B cell (primary cell): ENCODE measurements at regions not wholly inside any gene's neighbourhood (a gene's known extent, or its start where the extent isn't known, plus 50 kb on each side); places are given as distances from the start of the nearest gene placed in this dataset.

ENCODE experiments used
- ATAC-seq: fragments of 200-7000 bp; cut with Tn5 transposase; one replicate; pipeline ENCODE4 v1.10.0; 2021; ENCODE audit warnings: low read depth, mild to moderate bottlenecking, moderate number of reproducible peaks, moderate library complexity
- CTCF ChIA-PET: fragments of 350-600 bp; sonication (Branson Sonifier 250); formaldehyde crosslinking; loops from one replicate; lab custom pipeline; 2021; ENCODE audit warnings: antibody characterized with exemption, inconsistent platforms; lab: Charles Lee
- POLR2A ChIA-PET: fragments of 350-600 bp; sonication (Branson Sonifier 250); formaldehyde crosslinking; loops from one replicate; lab custom pipeline; 2021; ENCODE audit warnings: antibody characterized with exemption; lab: Charles Lee
- DNase-seq: peaks from one replicate; pipeline ENCODE4 v3.0.0; 2013
- H2AFZ ChIP-seq: 2 replicates; pipeline ENCODE4 v1.6.1; 2012; ENCODE audit warnings: mild to moderate bottlenecking, low read depth, low read length; ENCODE audit not compliant: insufficient read depth, poor library complexity, severe bottlenecking
- H3K27ac ChIP-seq, 2 donors: 1 replicate in 1 of 2; 2 replicates in 1 of 2; pipeline ENCODE4 v1.5.1; 2012 to 2013; ENCODE audit warnings: low read length in 2 of 2, mild to moderate bottlenecking in 2 of 2, moderate library complexity in 1 of 2
- H3K27me3 ChIP-seq, 4 experiments: fragments of 200-600 bp in 1 of 4; sonication (generic) in 1 of 4; replicated peaks in 1 of 4; 1 replicate in 2 of 4; 2 replicates in 2 of 4; pipeline versions ENCODE4 v1.6.1 to v1.7.0; 2013 to 2016; ENCODE audit warnings: low read length in 3 of 4, mild to moderate bottlenecking in 2 of 4, mixed read lengths in 1 of 4, moderate library complexity in 1 of 4; ENCODE audit not compliant: insufficient read depth in 4 of 4, control insufficient read depth in 3 of 4; ENCODE audit errors: control extremely low read depth in 1 of 4
- H3K36me3 ChIP-seq, 2 experiments: replicated peaks in 1 of 2; 1 replicate in 1 of 2; 2 replicates in 1 of 2; pipeline versions ENCODE4 v1.6.1 to v1.7.1; 2013; ENCODE audit warnings: low read length in 1 of 2; ENCODE audit not compliant: insufficient read depth in 2 of 2, control insufficient read depth in 1 of 2; ENCODE audit errors: control extremely low read depth in 1 of 2, extremely low read depth in 1 of 2
- H3K4me1 ChIP-seq, 2 donors: fragments of 200-600 bp in 1 of 2; sonication (generic) in 1 of 2; 1 replicate in 1 of 2; 2 replicates in 1 of 2; pipeline versions ENCODE4 v1.5.1 to v1.6.1; 2013 to 2017; ENCODE audit warnings: low read length in 2 of 2; ENCODE audit not compliant: control insufficient read depth in 2 of 2, insufficient read depth in 2 of 2
- H3K4me2 ChIP-seq: replicated peaks from 2 replicates; pipeline ENCODE3; 2012; ENCODE audit warnings: mild to moderate bottlenecking, low read depth, low read length; ENCODE audit not compliant: poor library complexity, severe bottlenecking
- H3K4me3 ChIP-seq, 5 experiments: fragments of 200-600 bp in 1 of 5; sonication (generic) in 1 of 5; 1 replicate in 3 of 5; 2 replicates in 2 of 5; pipeline versions ENCODE4 v1.5.1 to v1.7.0; 2011 to 2016; ENCODE audit warnings: low read length in 4 of 5, mild to moderate bottlenecking in 4 of 5, low read depth in 2 of 5, control low read depth in 1 of 5, moderate library complexity in 1 of 5; ENCODE audit not compliant: insufficient read depth in 1 of 5; ENCODE audit errors: control extremely low read depth in 1 of 5, extremely low read depth in 1 of 5
- H3K79me2 ChIP-seq: fragments of 200-600 bp; sonication (generic); one replicate; pipeline ENCODE4 v1.6.0; 2016; ENCODE audit warnings: low read length; ENCODE audit not compliant: control insufficient read depth, insufficient read depth
- H3K9ac ChIP-seq: fragments of 200-600 bp; sonication (generic); 2 replicates; pipeline ENCODE4 v1.6.1; 2017; ENCODE audit warnings: mild to moderate bottlenecking, low read length, moderate library complexity
- H3K9me3 ChIP-seq, 3 donors: one replicate each; pipeline versions ENCODE4 v1.6.1 to v1.7.1; 2013; ENCODE audit warnings: low read length in 2 of 3; ENCODE audit not compliant: control insufficient read depth in 2 of 3, insufficient read depth in 1 of 3; ENCODE audit errors: control extremely low read depth in 1 of 3
- H4K20me1 ChIP-seq: 2 replicates; pipeline ENCODE4 v1.6.0; 2012; ENCODE audit warnings: mild to moderate bottlenecking, low read length; ENCODE audit not compliant: insufficient read depth, control insufficient read depth, poor library complexity, severe bottlenecking
- H3K27ac Mint-ChIP-seq: one replicate; pipeline ENCODE4 v1.8.0; 2021; ENCODE audit warnings: mixed read lengths
- H3K27me3 Mint-ChIP-seq: one replicate; pipeline ENCODE4 v1.8.0; 2021; ENCODE audit warnings: mixed read lengths
- H3K4me1 Mint-ChIP-seq: one replicate; pipeline ENCODE4 v1.8.0; 2021; ENCODE audit warnings: mixed read lengths
- H3K4me3 Mint-ChIP-seq: one replicate; pipeline ENCODE4 v1.8.0; 2021; ENCODE audit warnings: mixed read lengths
- H3K9me3 Mint-ChIP-seq: one replicate; pipeline ENCODE4 v1.8.0; 2022; ENCODE audit warnings: mixed read lengths; ENCODE audit not compliant: insufficient read depth
- CTCF ChIP-seq: fragments of 200-600 bp; IDR thresholded peaks from one replicate; pipeline ENCODE4 v1.8.0; 2022; ENCODE audit warnings: antibody characterized with exemption, mild to moderate bottlenecking
- EZH2 ChIP-seq: IDR thresholded peaks from 2 replicates; pipeline ENCODE4 v1.6.1; 2012; ENCODE audit warnings: borderline replicate concordance, low read depth, mild to moderate bottlenecking, moderate library complexity, low read length; ENCODE audit not compliant: insufficient read depth, poor library complexity, severe bottlenecking
- WGBS: methylation state at CpG from one replicate; pipeline ENCODE4 v1.1.5; 2013; ENCODE audit warnings: missing lambda C conversion rate; ENCODE audit not compliant: insufficient coverage; 5-methylcytosine and 5-hydroxymethylcytosine counted together
- intact Hi-C: fragments of 100-400 bp; cut with micrococcal nuclease; formaldehyde crosslinking; loops from one replicate; pipeline ENCODE4 v1.10.0; 2022

- no peak overlapping the region for H3K27ac ChIP-seq
- H3K27me3 Mint-ChIP-seq: no peaks in the 10 kb centered on the region
- no peaks in the 10 kb centered on the region for H3K36me3 ChIP-seq
- no peaks in the 10 kb centered on the region for H3K4me1 ChIP-seq
- ChIA-PET CTCF (no interaction called here), POLR2A (no interaction called here)
- no peak for TF ChIP-seq CTCF
- ATAC-seq: no peak
- DNase-seq: no peak
- no peaks in the 10 kb centered on the region for H4K20me1 ChIP-seq
- H3K9me3 ChIP-seq: no peaks in the 10 kb centered on the region
- H3K9me3 Mint-ChIP-seq: no peaks in the 10 kb centered on the region
- no peaks in the 10 kb centered on the region for H3K27me3 ChIP-seq
- no peaks in the 10 kb centered on the region for H3K4me1 Mint-ChIP-seq
- no peak overlapping the region for H3K4me3 Mint-ChIP-seq
- no peak overlapping the region for H2AFZ ChIP-seq
- H3K79me2 ChIP-seq: no peaks in the 10 kb centered on the region
- no peak overlapping the region for H3K4me2 ChIP-seq
- intact Hi-C loops: no loop called here
- 73% methylated on average over 1 of the region's 5 CpGs for WGBS
- no peak overlapping the region for H3K27ac Mint-ChIP-seq
- H3K9ac ChIP-seq: no peak overlapping the region
- H3K4me3 ChIP-seq: no peak overlapping the region
These were observed 87.5 kb upstream of the SLC35G4 start for GRCh38 chr18:11521853-11522252.

- no peak overlapping the region for H3K4me2 ChIP-seq
- no peak overlapping the region for H2AFZ ChIP-seq
- H3K27me3 Mint-ChIP-seq: no peaks in the 10 kb centered on the region
- no peak overlapping the region for H3K27ac Mint-ChIP-seq
- H3K4me1 Mint-ChIP-seq: no peaks in the 10 kb centered on the region
- TF ChIP-seq EZH2 (no peak), CTCF (no peak)
- H3K27me3 ChIP-seq: no peaks in the 10 kb centered on the region
- no peaks in the 10 kb centered on the region for H3K4me1 ChIP-seq
- H3K4me3 Mint-ChIP-seq: no peak overlapping the region
- no peak for ATAC-seq
- H3K27ac ChIP-seq: no peak overlapping the region
- no peaks in the 10 kb centered on the region for H4K20me1 ChIP-seq
- no peak overlapping the region for H3K4me3 ChIP-seq
- intact Hi-C loops: no loop called here
- no peaks in the 10 kb centered on the region for H3K9me3 Mint-ChIP-seq
- no peak overlapping the region for H3K9ac ChIP-seq
- no peaks in the 10 kb centered on the region for H3K36me3 ChIP-seq
- no peaks in the 10 kb centered on the region for H3K79me2 ChIP-seq
- H3K9me3 ChIP-seq: no peaks in the 10 kb centered on the region
- CTCF ChIA-PET: no interaction called here
- no peak for DNase-seq
- 100% methylated on average over 1 of the region's 6 CpGs for WGBS
- POLR2A ChIA-PET: no interaction called here
These were observed 88.9 kb upstream of the SLC35G4 start for GRCh38 chr18:11520536-11520935.
